Cardiac fibroblast (primary cell): ENCODE measurements at regions not wholly inside any gene's neighbourhood (a gene's known extent, or its start where the extent isn't known, plus 50 kb on each side); places are given as distances from the start of the nearest gene placed in this dataset.
A peak's percentile ranks its signal among the peaks of the same experiment; 100 is the strongest.

Source experiments
- DNase-seq, 2 donors: peaks; one replicate each; pipeline versions ENCODE4 v3.0.0 to v3.0.0-alpha.2; 2010; ENCODE audit warnings: low read depth in 2 of 2
- H3K4me3 ChIP-seq, 2 donors: replicated peaks in 1 of 2; 1 replicate in 1 of 2; 2 replicates in 1 of 2; pipeline ENCODE4 v1.5.1; 2011; ENCODE audit warnings: low read depth in 2 of 2, low read length in 2 of 2, mild to moderate bottlenecking in 2 of 2, moderate library complexity in 1 of 2
- TF ChIP-seq, protein P1 (sequence below): IDR thresholded peaks from one replicate; pipeline ENCODE4 v1.5.1; 2011; ENCODE audit warnings: low read depth, mild to moderate bottlenecking, low read length, inconsistent platforms

DNA sequence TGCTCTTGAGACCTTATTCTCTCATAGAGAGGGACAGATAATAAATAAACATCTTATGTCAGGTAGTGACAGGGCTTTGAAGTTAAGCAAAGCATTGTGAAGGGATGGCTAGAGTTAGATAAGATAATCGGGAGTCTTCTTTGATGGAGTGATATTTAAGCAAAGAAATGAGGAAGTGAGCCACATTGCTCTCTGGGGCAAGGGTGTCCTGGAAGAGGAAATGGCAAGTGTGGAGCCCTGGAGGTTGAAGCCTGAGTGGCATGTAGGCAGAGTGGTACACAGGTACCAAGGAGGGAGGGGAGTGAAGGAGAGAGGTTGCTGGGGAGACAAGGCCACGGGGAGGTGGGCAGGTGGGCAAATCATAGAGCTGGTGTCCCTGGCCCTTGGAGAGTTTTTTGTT lies 110.2 kb downstream of the CTAGE1 start:
- DNase-seq: no peak
- H3K4me3 ChIP-seq: no peak overlapping the region
- TF ChIP-seq, protein P1, sequence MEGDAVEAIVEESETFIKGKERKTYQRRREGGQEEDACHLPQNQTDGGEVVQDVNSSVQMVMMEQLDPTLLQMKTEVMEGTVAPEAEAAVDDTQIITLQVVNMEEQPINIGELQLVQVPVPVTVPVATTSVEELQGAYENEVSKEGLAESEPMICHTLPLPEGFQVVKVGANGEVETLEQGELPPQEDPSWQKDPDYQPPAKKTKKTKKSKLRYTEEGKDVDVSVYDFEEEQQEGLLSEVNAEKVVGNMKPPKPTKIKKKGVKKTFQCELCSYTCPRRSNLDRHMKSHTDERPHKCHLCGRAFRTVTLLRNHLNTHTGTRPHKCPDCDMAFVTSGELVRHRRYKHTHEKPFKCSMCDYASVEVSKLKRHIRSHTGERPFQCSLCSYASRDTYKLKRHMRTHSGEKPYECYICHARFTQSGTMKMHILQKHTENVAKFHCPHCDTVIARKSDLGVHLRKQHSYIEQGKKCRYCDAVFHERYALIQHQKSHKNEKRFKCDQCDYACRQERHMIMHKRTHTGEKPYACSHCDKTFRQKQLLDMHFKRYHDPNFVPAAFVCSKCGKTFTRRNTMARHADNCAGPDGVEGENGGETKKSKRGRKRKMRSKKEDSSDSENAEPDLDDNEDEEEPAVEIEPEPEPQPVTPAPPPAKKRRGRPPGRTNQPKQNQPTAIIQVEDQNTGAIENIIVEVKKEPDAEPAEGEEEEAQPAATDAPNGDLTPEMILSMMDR: no peak

GRCh38 chr18:22303927-22304326 lies 113.8 kb downstream of the CTAGE1 start:
- DNase-seq: no peak
- H3K4me3 ChIP-seq: no peak overlapping the region
- TF ChIP-seq, protein P1: no peak

GRCh38 chr18:22302144-22302543 lies 115.6 kb downstream of the CTAGE1 start:
- no peak overlapping the region for H3K4me3 ChIP-seq
- DNase-seq: no peak
- TF ChIP-seq, protein P1: no peak

DNA sequence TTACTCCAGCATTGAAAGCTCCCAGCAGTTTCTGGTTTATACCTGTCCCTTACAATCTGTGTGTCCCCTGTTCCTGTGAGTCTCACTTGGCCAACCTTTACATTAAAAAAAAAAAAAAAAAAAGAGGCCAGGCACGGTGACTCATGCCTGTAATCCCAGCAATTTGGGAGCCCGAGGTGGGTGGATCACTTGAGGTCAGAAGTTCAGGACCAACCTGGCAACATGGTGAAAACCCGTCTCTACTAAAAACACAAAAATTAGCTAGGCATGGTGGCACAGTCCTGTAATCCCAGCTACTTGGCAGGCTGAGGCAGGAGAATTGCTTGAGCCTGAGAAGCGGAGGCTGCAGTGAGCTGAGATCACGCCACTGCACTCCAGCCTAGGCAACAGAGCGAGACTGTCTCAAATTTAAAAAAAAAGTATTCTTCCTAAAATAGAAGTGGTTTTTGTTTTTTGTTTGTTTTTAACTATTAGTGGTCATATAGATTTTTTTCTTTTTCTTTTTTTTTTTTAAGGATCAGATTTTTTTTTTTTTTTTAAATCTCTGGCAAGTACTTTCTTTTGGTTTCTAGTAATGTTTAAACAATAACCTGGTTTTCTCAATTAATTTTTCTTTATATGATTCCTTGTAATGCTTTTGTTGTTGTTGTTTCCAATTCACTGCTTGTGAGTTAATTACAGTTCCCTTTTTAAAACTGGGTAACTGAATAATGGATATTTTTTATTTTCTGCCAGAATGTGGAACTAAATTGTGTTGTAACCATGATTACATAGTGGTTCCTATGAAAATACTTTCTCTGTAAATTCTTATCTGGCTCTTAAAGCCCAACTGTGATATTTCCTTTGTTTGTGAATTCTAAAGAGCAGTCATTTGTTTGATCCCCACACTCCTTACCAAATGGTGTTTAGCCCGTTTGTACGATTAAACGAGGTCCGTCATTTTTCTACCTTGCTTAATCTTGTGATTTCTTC lies 116.8 kb downstream of the CTAGE1 start:
- TF ChIP-seq, protein P1: no peak
- DNase-seq: peak in 1 of 2 donors; percentile 54
- no peak overlapping the region for H3K4me3 ChIP-seq

GRCh38 chr18:22297008-22297407 lies 120.7 kb downstream of the CTAGE1 start:
- TF ChIP-seq, protein P1: no peak
- no peak for DNase-seq
- H3K4me3 ChIP-seq: no peak overlapping the region

GRCh38 chr18:22296304-22296703 lies 121.4 kb downstream of the CTAGE1 start:
- TF ChIP-seq, protein P1: no peak

More at GRCh38 chr18:22296304-22296703, 121.4 kb downstream of the CTAGE1 start:
- no peak for DNase-seq
- no peak overlapping the region for H3K4me3 ChIP-seq
